ENCODE measurements at regions not wholly inside any gene's neighbourhood (a gene's known extent, or its start where the extent isn't known, plus 50 kb on each side); places are given as distances from the start of the nearest gene placed in this dataset.

- TF ChIP-seq, protein P1, sequence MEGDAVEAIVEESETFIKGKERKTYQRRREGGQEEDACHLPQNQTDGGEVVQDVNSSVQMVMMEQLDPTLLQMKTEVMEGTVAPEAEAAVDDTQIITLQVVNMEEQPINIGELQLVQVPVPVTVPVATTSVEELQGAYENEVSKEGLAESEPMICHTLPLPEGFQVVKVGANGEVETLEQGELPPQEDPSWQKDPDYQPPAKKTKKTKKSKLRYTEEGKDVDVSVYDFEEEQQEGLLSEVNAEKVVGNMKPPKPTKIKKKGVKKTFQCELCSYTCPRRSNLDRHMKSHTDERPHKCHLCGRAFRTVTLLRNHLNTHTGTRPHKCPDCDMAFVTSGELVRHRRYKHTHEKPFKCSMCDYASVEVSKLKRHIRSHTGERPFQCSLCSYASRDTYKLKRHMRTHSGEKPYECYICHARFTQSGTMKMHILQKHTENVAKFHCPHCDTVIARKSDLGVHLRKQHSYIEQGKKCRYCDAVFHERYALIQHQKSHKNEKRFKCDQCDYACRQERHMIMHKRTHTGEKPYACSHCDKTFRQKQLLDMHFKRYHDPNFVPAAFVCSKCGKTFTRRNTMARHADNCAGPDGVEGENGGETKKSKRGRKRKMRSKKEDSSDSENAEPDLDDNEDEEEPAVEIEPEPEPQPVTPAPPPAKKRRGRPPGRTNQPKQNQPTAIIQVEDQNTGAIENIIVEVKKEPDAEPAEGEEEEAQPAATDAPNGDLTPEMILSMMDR (IDR thresholded peaks at IDR 0.05) = no peak
- TF ChIP-seq EZH2 (IDR thresholded peaks at IDR 0.05) = no peak
- no peak for TF ChIP-seq EZH2phosphoT487 (IDR thresholded peaks at IDR 0.05)
These were observed 367.9 kb downstream of the FLRT2 start for GRCh38 chr14:85897808-85898207.

All from neural progenitor cell (in vitro differentiated cells).